ENCODE measurements at regions not wholly inside any gene's neighbourhood (a gene's known extent, or its start where the extent isn't known, plus 50 kb on each side); places are given as distances from the start of the nearest gene placed in this dataset.

DNA sequence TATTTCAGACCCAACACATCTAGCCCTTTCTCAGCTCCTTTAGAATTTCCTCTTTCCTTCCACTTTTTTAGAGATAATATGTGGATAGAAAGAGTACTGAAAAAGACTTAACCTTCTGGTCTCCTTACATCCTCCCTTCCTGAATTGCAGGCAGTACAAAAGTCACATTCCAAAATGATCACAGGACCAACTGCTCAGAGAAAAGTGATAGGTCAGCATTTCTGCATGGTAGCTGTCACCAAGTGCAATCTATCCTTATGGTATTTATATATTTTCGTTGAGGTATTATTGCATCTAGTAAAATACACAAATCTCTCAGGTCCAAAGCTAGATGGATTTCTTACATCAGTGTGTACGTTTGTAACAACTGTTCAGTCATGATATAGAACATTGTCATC lies 427.5 kb downstream of the LPIN1 start:
- no peak for DNase-seq

GRCh38 chr2:12175323-12175722 lies 428.9 kb downstream of the LPIN1 start:
- DNase-seq, result no peak

DNA sequence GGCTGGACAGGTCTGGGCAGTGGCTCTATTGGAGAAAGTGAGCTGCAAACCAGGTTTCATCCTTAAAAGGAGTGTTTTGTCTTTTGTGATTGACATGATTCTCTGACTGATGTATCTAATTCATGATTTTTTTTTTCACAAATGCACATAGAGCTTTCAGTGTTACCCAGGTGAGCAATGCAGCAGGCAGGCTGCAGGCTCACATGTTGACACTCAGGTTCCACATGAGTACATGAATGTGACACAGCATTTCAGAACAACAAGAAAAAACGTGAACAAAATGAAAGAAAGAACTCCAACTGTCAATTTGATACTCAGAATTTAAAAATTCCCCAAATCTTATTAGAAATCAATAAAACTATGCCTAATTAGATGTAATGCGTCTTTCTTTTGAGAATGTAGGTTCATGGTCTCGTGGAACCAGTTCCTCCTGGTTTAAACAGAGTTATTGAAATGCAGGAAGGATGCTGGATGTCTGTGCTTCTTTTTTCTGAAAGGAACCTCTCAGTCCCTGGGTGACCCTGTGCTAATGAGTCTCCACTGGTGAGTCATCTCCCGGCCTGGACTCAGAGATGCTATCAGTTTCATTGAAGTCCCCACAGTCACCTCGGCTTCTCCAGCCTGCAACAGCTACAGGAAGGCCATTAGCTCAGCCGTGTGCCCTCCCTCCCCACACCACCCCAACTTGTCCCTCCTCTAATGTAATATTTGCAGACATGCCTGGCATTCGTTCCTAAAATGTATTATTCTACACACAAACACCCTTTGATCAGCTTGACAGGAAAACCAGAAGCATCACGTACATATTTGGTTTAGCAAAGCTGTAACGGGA lies 430.4 kb downstream of the LPIN1 start:
- no peak for DNase-seq

DNA sequence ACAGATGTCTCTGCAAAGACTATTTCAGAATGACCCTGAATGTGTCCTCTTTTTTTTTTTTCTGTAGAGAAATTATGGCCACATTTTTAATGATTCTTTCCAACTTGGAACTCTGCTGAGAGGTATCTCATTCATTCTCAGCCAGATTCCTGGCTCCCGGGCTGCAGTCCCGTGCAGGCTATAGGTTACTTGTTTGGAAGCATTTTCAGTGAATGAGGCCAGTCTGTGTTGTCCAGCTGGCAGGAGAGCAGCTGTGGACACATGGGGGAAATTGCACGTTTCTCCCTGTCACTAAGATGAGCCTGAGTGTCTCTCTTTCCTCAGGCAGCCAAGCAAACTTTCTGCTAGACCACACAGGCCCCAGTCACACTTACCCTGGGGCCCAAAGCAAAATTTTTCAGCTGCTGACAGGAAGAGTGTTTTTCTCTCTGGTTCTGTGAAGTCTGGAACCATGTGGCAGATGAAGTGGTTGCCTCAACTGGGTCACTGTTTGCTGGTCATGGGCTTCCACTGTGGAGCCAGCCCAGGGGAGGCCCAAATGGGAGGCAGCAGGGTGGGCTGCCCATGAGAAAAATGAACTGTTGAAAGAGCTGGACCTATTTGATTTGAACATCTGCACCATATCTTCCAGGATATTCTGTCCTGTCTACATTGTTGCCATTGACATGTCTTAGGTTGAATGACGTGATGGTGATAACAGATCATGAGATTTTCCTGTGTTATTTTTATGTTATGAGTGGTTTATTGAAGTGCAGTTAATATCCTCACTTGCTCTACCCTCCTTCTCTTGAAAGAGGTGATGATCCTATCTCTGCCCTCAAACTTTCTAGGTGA lies 431.2 kb downstream of the LPIN1 start:
- no peak for DNase-seq

GRCh38 chr2:12178289-12179080 lies 432.1 kb downstream of the LPIN1 start:
- DNase-seq, result no peak

DNA sequence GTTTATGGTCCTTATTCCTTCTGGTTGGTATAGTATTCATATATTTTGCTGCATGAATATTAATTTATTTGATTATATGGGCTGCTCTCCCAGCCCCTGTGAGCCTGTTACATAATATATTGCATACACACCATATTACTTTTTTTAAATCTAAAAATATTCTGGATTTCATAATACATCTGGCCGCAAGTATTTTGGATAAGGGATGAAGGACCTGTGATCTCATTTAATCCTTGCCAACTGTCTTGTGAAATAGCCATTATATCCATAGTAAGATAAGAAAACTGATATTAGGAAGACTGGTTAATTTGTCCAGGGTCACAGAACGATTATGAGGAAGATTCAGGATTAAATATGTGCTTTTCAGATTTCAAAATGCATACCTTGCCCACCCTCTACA lies 433.6 kb downstream of the LPIN1 start:
- DNase-seq, result no peak

- no peak for DNase-seq
Observed at GRCh38 chr2:12183032-12183645, 436.7 kb downstream of the LPIN1 start.

GRCh38 chr2:12192762-12193161 lies 446.3 kb downstream of the LPIN1 start:
- no peak for DNase-seq

DNA sequence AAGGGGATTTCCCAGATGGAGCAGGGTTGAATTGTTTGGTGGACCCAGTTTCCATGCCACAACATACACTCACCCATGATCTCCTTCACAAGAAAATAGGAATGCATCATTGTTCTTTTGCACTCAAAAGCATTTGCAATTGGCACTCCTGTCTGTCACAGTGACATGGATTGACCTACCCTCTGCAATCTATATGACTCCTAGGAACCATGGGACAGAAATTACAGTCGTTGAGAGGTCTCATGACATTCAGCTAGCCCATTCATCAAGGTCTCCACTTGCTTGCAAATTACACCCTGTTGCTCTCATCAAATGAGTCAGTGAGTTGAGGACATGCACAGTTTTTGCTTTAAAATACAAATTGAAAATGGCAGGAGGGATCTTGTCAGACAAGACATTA lies 448.5 kb downstream of the LPIN1 start:
- DNase-seq, result no peak

GRCh38 chr2:12196495-12196894 lies 450.1 kb downstream of the LPIN1 start:
- DNase-seq, result no peak

GRCh38 chr2:12197133-12197532 lies 450.7 kb downstream of the LPIN1 start:
- no peak for DNase-seq

GRCh38 chr2:12199491-12200211 lies 453.2 kb downstream of the LPIN1 start:
- no peak for DNase-seq

- no peak for DNase-seq
Observed at GRCh38 chr2:12201369-12201768, 454.9 kb downstream of the LPIN1 start.

DNA sequence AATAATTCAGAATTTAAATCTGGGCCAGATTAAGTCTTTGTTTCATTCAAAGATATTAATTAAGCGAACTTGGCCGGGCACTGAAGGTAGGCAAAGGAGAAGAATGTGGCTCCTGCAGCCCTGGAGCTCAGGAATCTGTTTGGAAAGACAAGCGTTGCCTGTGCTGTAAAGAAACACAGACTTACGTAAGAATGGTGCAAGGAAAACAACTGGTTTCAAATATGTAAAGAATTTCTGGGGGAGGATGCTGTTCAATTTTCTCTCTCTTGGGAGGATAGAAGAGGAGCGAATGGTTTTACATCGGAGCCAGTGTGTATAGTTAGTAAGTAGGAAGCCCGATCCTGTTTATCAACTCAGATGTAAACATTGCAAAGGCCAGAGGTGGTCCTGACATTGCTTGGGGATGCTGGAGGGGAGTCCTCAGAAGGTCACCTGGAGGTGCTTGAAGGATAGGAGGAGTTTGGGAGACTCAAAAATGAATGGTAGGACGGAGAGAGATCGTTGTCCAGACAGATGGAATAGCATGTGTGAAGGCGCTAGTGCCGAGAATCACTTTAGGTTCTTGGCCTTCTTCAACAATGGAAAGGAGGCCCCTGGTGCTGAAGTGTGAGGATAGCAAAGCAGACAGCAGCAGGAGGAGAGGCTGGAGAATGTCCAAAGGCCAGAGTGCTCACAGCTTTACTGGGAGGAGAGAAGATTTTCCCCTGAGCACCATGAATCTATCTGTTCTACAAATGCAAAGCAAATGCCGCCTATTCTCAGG lies 456.1 kb downstream of the LPIN1 start:
- no peak for DNase-seq

- DNase-seq, result no peak
Observed at GRCh38 chr2:12203528-12203927, 457.1 kb downstream of the LPIN1 start.

- DNase-seq, result no peak
Observed at GRCh38 chr2:12205086-12205485, 458.7 kb downstream of the LPIN1 start.

DNA sequence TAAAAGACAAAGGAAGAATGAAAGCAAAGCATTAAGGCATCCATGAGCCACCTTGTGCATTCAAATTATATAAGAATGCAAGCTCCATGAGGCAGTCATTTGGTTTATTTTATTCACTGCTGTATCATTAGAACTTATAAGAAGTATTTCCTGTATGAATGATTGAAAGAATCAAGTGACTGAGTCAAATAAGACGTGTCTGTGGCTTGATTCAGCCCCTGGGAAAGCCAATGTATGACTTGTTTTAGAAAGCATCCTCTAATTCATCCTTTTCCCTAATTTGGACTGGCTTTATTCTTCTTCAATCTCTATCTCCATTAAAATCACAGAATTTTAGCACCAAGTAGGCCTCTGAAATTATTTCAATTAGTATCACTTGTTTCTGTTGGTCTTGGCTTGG lies 461.1 kb downstream of the LPIN1 start:
- DNase-seq, result no peak

DNA sequence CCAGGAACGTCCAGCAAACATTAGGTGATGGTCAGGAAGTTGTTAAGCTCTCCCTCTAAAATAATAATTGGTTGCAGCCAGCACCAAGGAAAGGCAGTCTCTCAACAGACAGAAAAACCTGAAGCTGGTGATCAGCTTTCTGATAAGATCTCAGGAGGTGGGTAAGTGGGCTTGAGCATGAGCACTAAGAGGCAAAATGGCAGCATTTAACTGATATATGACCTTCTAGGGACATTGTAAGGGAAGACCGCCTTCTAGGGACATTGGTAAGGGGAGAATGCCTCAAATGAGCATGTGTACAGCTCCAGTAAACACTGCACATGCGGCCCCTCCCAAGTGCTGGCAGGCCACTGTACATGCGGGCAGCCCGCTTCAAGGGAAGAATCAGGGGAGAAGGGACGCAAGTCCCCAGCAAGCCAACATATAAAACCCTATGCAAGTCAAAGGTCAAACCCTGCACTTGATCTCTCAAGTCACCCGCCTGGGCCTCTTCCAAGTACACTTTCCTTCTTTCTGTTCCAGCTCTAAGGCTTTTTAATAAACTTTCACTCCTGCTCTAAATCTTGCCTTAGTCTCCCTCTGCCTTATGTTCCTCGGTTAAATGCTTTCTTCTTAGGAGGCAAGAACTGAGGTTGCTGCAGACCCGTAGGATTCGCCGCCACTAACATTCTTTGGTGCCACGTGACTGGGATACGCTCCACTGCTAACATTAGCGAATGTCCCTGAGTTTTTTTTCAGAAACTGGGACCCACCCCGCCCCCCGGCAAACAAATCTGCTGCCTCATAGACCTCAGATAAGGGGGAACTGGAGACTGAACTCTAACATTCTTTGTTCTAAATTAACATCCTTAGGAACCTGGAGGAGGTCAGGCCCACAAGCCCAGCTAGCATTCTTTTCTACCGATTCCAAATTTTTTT lies 463.8 kb downstream of the LPIN1 start:
- no peak for DNase-seq

DNA sequence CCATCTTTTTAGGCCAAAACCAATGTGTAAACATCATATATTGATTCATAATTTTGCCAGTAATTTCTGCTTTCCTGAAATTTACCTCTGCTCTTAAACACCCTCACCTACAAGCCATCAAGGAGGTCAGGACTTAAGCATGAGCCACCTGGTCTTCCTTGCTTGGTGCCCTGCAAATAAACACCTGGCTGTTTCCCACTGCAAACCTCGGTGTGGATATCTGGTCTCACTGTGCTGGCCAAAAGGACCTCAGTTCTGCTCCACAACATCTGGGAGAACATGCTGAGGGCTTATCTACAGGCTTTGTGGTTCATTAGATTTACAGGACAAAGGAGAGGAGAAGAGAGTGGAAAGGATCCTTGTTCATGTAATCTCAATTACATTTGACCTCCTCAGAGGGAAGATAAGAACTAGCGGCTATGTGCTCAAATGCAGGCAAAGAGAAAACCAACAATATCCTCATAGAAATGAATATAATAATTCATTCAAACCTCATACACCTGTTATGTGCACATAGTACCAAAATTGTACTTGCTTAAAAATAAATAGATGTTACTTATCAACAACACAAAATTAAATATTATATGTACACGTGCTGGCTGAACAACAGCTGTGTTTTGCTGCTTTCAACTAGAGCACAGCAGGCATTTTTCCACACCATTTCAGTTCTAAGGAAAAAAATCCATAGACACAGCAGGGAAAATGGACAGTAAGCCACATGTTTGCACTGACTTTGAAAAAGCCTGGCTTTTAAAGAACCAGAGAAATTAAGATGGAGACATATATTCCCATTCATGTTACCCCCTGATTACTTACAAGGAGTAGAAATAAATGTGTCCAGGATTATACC lies 465.1 kb downstream of the LPIN1 start:
- DNase-seq, result no peak

Measured in T-helper 9 cell (primary cell).